ENCODE measurements at regions not wholly inside any gene's neighbourhood (a gene's known extent, or its start where the extent isn't known, plus 50 kb on each side); places are given as distances from the start of the nearest gene placed in this dataset.

GRCh38 chr6:14455427-14455826 is 337.9 kb downstream of the CD83 start:
- no peak for TF ChIP-seq CTCF (IDR thresholded peaks at IDR 0.05; ENCODE audit: poor library complexity)
- no peak for TF ChIP-seq EZH2 (IDR thresholded peaks at IDR 0.05; ENCODE audit: borderline replicate concordance)
